DND-41 (cell line): ENCODE measurements at regions not wholly inside any gene's neighbourhood (a gene's known extent, or its start where the extent isn't known, plus 50 kb on each side); places are given as distances from the start of the nearest gene placed in this dataset.

Experiments used
- CTCF ChIP-seq: IDR thresholded peaks from 2 replicates; pipeline ENCODE4 v1.5.1; 2012; ENCODE audit warnings: borderline replicate concordance, low read length, moderate library complexity, mild to moderate bottlenecking; ENCODE audit not compliant: poor library complexity, severe bottlenecking; ENCODE audit errors: extremely low read depth
- EZH2 ChIP-seq: IDR thresholded peaks from 3 replicates; pipeline ENCODE4 v1.6.1; 2012; ENCODE audit warnings: borderline replicate concordance, low read depth, mild to moderate bottlenecking, moderate library complexity, low read length, inconsistent platforms; ENCODE audit not compliant: severe bottlenecking

GRCh38 chr5:111855356-111855755 lies 98.4 kb upstream of the NREP start:
- TF ChIP-seq CTCF (no peak), EZH2 (no peak)
